ENCODE measurements at regions not wholly inside any gene's neighbourhood (a gene's known extent, or its start where the extent isn't known, plus 50 kb on each side); places are given as distances from the start of the nearest gene placed in this dataset.

GRCh38 chr5:130272837-130273236 lies 368.6 kb downstream of the CHSY3 start:
- H3K27me3 Mint-ChIP-seq (ENCODE audit: low read depth) = no peaks in the 10 kb centered on the region
- H3K4me1 Mint-ChIP-seq (ENCODE audit: low read depth) = no peaks in the 10 kb centered on the region

GRCh38 chr5:130270786-130271185 lies 366.5 kb downstream of the CHSY3 start:
- Mint-ChIP-seq H3K27ac (no peak overlapping the region), H3K9me3 (no peaks in the 10 kb centered on the region), H3K36me3 (ENCODE audit: insufficient read depth in 2 of 2) (peaks cover 0 to 1% of the 10 kb centered on the region in 2 donors), H3K27me3 (ENCODE audit: low read depth) (no peaks in the 10 kb centered on the region), H3K4me3 (no peak overlapping the region), H3K4me1 (ENCODE audit: low read depth) (no peaks in the 10 kb centered on the region)
- DNase-seq (no peak), ATAC-seq (replicated peaks in 1 of 2) (no peak)

More at GRCh38 chr5:130272837-130273236, 368.6 kb downstream of the CHSY3 start:
- Mint-ChIP-seq H3K27ac (no peak overlapping the region), H3K9me3 (no peaks in the 10 kb centered on the region), H3K36me3 (ENCODE audit: insufficient read depth in 2 of 2) (no peaks in the 10 kb centered on the region), H3K4me3 (no peak overlapping the region)
- DNase-seq (no peak), ATAC-seq (replicated peaks in 1 of 2) (no peak)

GRCh38 chr5:130268489-130268888 lies 364.2 kb downstream of the CHSY3 start:
- Mint-ChIP-seq H3K4me1 (ENCODE audit: low read depth) (no peaks in the 10 kb centered on the region), H3K27ac (no peak overlapping the region), H3K9me3 (no peaks in the 10 kb centered on the region), H3K4me3 (no peak overlapping the region), H3K36me3 (ENCODE audit: insufficient read depth in 2 of 2) (peaks cover 0 to 1% of the 10 kb centered on the region in 2 donors), H3K27me3 (ENCODE audit: low read depth) (no peaks in the 10 kb centered on the region)
- DNase-seq = no peak
- no peak for ATAC-seq (replicated peaks in 1 of 2)

GRCh38 chr5:130267926-130268325 lies 363.7 kb downstream of the CHSY3 start:
- no peak overlapping the region for H3K27ac Mint-ChIP-seq
- H3K9me3 Mint-ChIP-seq = no peaks in the 10 kb centered on the region
- H3K4me1 Mint-ChIP-seq (ENCODE audit: low read depth) = no peaks in the 10 kb centered on the region
- no peak overlapping the region for H3K4me3 Mint-ChIP-seq
- H3K36me3 Mint-ChIP-seq (ENCODE audit: insufficient read depth in 2 of 2) = peaks cover 0 to 1% of the 10 kb centered on the region in 2 donors
- DNase-seq = no peak
- H3K27me3 Mint-ChIP-seq (ENCODE audit: low read depth) = no peaks in the 10 kb centered on the region
- no peak for ATAC-seq (replicated peaks in 1 of 2)

GRCh38 chr5:130260481-130260880 lies 356.2 kb downstream of the CHSY3 start:
- no peak for DNase-seq
- H3K4me1 Mint-ChIP-seq (ENCODE audit: low read depth) = no peaks in the 10 kb centered on the region
- H3K27me3 Mint-ChIP-seq (ENCODE audit: low read depth) = no peaks in the 10 kb centered on the region
- no peak for ATAC-seq (replicated peaks in 1 of 2)
- H3K4me3 Mint-ChIP-seq = no peak overlapping the region
- H3K27ac Mint-ChIP-seq = no peak overlapping the region
- H3K9me3 Mint-ChIP-seq = peaks cover 0 to under 1% of the 10 kb centered on the region in 2 donors
- no peaks in the 10 kb centered on the region for H3K36me3 Mint-ChIP-seq (ENCODE audit: insufficient read depth in 2 of 2)

- no peak overlapping the region for H3K4me3 Mint-ChIP-seq
- no peaks in the 10 kb centered on the region for H3K36me3 Mint-ChIP-seq (ENCODE audit: insufficient read depth in 2 of 2)
- H3K4me1 Mint-ChIP-seq (ENCODE audit: low read depth) = no peaks in the 10 kb centered on the region
- DNase-seq (no peak), ATAC-seq (replicated peaks in 1 of 2) (no peak)
- H3K9me3 Mint-ChIP-seq = peaks cover 1 to 5% of the 10 kb centered on the region in 2 donors
- H3K27me3 Mint-ChIP-seq (ENCODE audit: low read depth) = no peaks in the 10 kb centered on the region
- H3K27ac Mint-ChIP-seq = no peak overlapping the region
Observed at GRCh38 chr5:130251931-130252330, 347.7 kb downstream of the CHSY3 start.

GRCh38 chr5:130243641-130244040 lies 339.4 kb downstream of the CHSY3 start:
- no peak overlapping the region for H3K27ac Mint-ChIP-seq
- no peaks in the 10 kb centered on the region for H3K36me3 Mint-ChIP-seq (ENCODE audit: insufficient read depth in 2 of 2)
- ATAC-seq (replicated peaks in 1 of 2) (no peak), DNase-seq (no peak)
- no peaks in the 10 kb centered on the region for H3K27me3 Mint-ChIP-seq (ENCODE audit: low read depth)
- H3K4me1 Mint-ChIP-seq (ENCODE audit: low read depth) = no peaks in the 10 kb centered on the region
- H3K4me3 Mint-ChIP-seq = no peak overlapping the region
- no peaks in the 10 kb centered on the region for H3K9me3 Mint-ChIP-seq

- no peak for DNase-seq
- no peaks in the 10 kb centered on the region for H3K27me3 Mint-ChIP-seq (ENCODE audit: low read depth)
- ATAC-seq (replicated peaks in 1 of 2) = no peak
- H3K36me3 Mint-ChIP-seq (ENCODE audit: insufficient read depth in 2 of 2) = no peaks in the 10 kb centered on the region
- peaks cover 0 to 3% of the 10 kb centered on the region in 2 donors for H3K9me3 Mint-ChIP-seq
- H3K27ac Mint-ChIP-seq = no peak overlapping the region
- H3K4me3 Mint-ChIP-seq = no peak overlapping the region
- H3K4me1 Mint-ChIP-seq (ENCODE audit: low read depth) = no peaks in the 10 kb centered on the region
Observed at GRCh38 chr5:130237721-130238120, 333.5 kb downstream of the CHSY3 start.
